Skeletal muscle satellite cell (primary cell): ENCODE measurements at regions not wholly inside any gene's neighbourhood (a gene's known extent, or its start where the extent isn't known, plus 50 kb on each side); places are given as distances from the start of the nearest gene placed in this dataset.

Source experiments
- H3K27me3 ChIP-seq: 2 replicates; pipeline ENCODE4 v1.7.0; 2013; ENCODE audit warnings: low read length; ENCODE audit not compliant: control insufficient read depth, insufficient read depth
- H3K36me3 ChIP-seq: 2 replicates; pipeline ENCODE4 v1.7.0; 2013; ENCODE audit warnings: mild to moderate bottlenecking, control low read depth, low read length; ENCODE audit not compliant: insufficient read depth
- H3K4me1 ChIP-seq: 2 replicates; pipeline ENCODE4 v1.7.0; 2013; ENCODE audit warnings: low read length; ENCODE audit not compliant: control insufficient read depth, insufficient read depth
- H3K4me2 ChIP-seq: 2 replicates; pipeline ENCODE4 v1.7.0; 2013; ENCODE audit warnings: mild to moderate bottlenecking, low read length
- H3K4me3 ChIP-seq: 2 replicates; pipeline ENCODE4 v1.7.0; 2013; ENCODE audit warnings: low read length
- H3K9ac ChIP-seq: 2 replicates; pipeline ENCODE4 v1.7.0; 2013; ENCODE audit warnings: mild to moderate bottlenecking, low read depth, low read length, moderate library complexity
- H3K9me3 ChIP-seq: replicated peaks from 2 replicates; pipeline ENCODE4 v1.7.0; 2013; ENCODE audit warnings: mild to moderate bottlenecking, control low read depth, low read length

DNA sequence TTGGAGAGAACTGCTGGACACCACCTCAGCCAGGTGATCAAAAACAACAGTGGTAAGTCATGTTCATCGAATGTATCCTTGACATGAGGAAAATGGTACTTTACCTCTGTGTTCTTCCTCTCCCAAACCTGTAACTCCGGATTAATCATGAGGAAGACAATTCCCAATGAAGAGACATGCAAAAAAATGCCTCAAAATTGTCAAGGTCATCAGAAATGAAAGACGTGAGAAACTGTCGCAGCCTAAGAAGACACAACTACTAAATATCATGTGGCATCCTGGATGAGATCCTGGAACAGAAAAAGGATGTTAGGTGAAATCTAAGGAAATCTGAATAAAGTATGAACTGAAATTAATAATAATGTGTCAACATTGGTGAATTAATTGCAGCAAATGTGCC lies 178.4 kb downstream of the LACC1 start:
- H3K36me3 ChIP-seq: no peaks in the 10 kb centered on the region
- no peaks in the 10 kb centered on the region for H3K9me3 ChIP-seq
- H3K9ac ChIP-seq: no peak overlapping the region
- no peak overlapping the region for H3K4me3 ChIP-seq
- H3K27me3 ChIP-seq: peaks cover 15% of the 10 kb centered on the region
- no peak overlapping the region for H3K4me2 ChIP-seq
- no peaks in the 10 kb centered on the region for H3K4me1 ChIP-seq

DNA sequence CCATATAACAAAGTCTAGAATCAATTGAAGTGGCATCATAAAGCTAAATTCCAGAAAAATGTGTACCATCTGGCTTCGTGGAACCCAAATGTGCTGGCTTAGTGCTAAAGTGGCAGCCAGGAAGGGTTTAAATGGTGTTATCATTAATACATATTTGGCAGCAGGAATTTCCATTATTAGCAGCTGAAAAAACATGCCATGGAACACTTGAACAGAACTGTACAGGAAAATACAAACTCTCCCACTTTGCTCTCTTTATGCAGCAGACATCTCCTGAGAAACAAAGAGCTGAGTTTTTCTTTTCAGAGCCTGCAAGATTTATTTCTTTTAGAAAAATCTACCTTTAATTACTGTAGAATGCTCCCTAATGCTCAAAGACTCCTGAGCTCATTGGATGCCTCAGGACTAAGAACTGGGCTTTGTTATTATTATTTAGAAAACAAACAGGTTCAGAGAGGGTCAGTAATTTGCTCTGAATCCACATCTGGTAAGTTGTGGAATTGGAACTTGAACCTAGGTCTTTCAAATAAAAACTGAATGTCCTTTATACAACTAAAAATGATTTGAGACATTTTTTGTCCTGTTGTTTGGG lies 179.0 kb downstream of the LACC1 start:
- H3K9ac ChIP-seq: no peak overlapping the region
- no peak overlapping the region for H3K4me3 ChIP-seq
- no peaks in the 10 kb centered on the region for H3K36me3 ChIP-seq

GRCh38 chr13:44061876-44062275 lies 182.2 kb downstream of the LACC1 start:
- Histone ChIP-seq H3K4me1 (no peaks in the 10 kb centered on the region), H3K9ac (no peak overlapping the region), H3K36me3 (no peaks in the 10 kb centered on the region), H3K4me2 (no peak overlapping the region), H3K9me3 (no peaks in the 10 kb centered on the region), H3K27me3 (peaks cover 33% of the 10 kb centered on the region), H3K4me3 (no peak overlapping the region)

More for the DNA sequence above, 179.0 kb downstream of the LACC1 start:
- Histone ChIP-seq H3K9me3 (no peaks in the 10 kb centered on the region), H3K4me2 (no peak overlapping the region), H3K27me3 (peaks cover 15% of the 10 kb centered on the region), H3K4me1 (no peaks in the 10 kb centered on the region)

- Histone ChIP-seq H3K4me2 (no peak overlapping the region), H3K9me3 (no peaks in the 10 kb centered on the region), H3K4me1 (peaks cover 3% of the 10 kb centered on the region), H3K36me3 (no peaks in the 10 kb centered on the region), H3K4me3 (no peak overlapping the region), H3K27me3 (peaks cover 27% of the 10 kb centered on the region), H3K9ac (no peak overlapping the region)
Observed at GRCh38 chr13:44063467-44063866, 183.8 kb downstream of the LACC1 start.

GRCh38 chr13:44063881-44064280 lies 184.2 kb downstream of the LACC1 start:
- H3K4me1 ChIP-seq: peaks cover 6% of the 10 kb centered on the region
- H3K4me2 ChIP-seq: no peak overlapping the region
- H3K27me3 ChIP-seq: peaks cover 27% of the 10 kb centered on the region

GRCh38 chr13:44064357-44064756 lies 184.7 kb downstream of the LACC1 start:
- Histone ChIP-seq H3K4me1 (peaks cover 9% of the 10 kb centered on the region), H3K27me3 (peaks cover 22% of the 10 kb centered on the region), H3K36me3 (no peaks in the 10 kb centered on the region), H3K9me3 (no peaks in the 10 kb centered on the region), H3K9ac (no peak overlapping the region), H3K4me3 (no peak overlapping the region), H3K4me2 (no peak overlapping the region)

More at GRCh38 chr13:44063881-44064280, 184.2 kb downstream of the LACC1 start:
- H3K9ac ChIP-seq: no peak overlapping the region
- no peak overlapping the region for H3K4me3 ChIP-seq
- no peaks in the 10 kb centered on the region for H3K9me3 ChIP-seq
- no peaks in the 10 kb centered on the region for H3K36me3 ChIP-seq

GRCh38 chr13:44068169-44068568 lies 188.5 kb downstream of the LACC1 start:
- H3K4me3 ChIP-seq: no peak overlapping the region
- no peaks in the 10 kb centered on the region for H3K9me3 ChIP-seq
- no peak overlapping the region for H3K9ac ChIP-seq
- H3K36me3 ChIP-seq: no peaks in the 10 kb centered on the region
- H3K27me3 ChIP-seq: peaks cover 18% of the 10 kb centered on the region
- peak overlapping the region; percentile 11 for H3K4me2 ChIP-seq
- peaks cover 9% of the 10 kb centered on the region for H3K4me1 ChIP-seq

DNA sequence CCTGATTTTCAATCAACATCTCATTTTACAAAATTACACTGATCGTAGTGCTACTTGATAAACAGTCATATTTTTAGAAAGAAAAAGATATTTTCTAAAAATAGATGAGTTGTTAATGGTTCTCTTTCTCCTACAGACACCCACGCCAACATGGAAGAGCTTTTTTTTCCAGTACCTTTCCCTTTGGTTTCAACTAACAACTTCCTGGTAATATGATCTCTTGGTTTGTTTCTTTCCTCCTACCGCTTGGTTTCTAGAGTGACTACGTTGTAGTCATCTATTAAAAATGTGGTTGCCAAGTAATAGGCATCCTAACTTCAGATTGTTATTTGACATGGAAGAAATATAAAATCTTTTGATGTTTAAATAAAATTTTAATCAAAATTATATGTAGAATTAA lies 189.0 kb downstream of the LACC1 start:
- peaks cover 18% of the 10 kb centered on the region for H3K27me3 ChIP-seq
- peak overlapping the region; percentile 11 for H3K4me2 ChIP-seq
- no peaks in the 10 kb centered on the region for H3K36me3 ChIP-seq
- no peaks in the 10 kb centered on the region for H3K9me3 ChIP-seq
- no peak overlapping the region for H3K9ac ChIP-seq
- H3K4me3 ChIP-seq: no peak overlapping the region
- peaks cover 9% of the 10 kb centered on the region for H3K4me1 ChIP-seq

DNA sequence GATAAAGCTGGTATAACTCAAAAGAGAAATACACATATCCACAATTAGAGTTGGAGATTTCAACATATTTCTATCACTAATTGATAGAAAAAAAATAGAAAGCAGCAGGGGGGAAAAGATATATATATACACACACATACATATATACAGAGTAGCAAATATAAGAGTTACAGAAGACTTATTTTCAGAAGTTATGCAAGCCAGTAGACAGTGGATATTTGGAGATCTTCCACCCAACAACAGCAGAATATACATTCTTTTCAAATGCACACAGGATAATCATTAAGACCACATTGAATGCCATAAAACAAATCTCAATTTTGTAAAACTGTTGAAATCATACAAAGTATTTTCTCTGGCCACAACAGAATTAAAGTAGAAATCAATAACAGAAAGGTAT lies 192.8 kb downstream of the LACC1 start:
- Histone ChIP-seq H3K9ac (no peak overlapping the region), H3K27me3 (peaks cover 5% of the 10 kb centered on the region), H3K36me3 (no peaks in the 10 kb centered on the region), H3K4me3 (no peak overlapping the region), H3K4me1 (peaks cover 9% of the 10 kb centered on the region), H3K4me2 (no peak overlapping the region), H3K9me3 (no peaks in the 10 kb centered on the region)

GRCh38 chr13:44074611-44075010 lies 194.9 kb downstream of the LACC1 start:
- Histone ChIP-seq H3K36me3 (no peaks in the 10 kb centered on the region), H3K4me3 (no peak overlapping the region), H3K9ac (no peak overlapping the region), H3K4me1 (no peaks in the 10 kb centered on the region), H3K4me2 (no peak overlapping the region), H3K27me3 (peaks cover 12% of the 10 kb centered on the region), H3K9me3 (no peaks in the 10 kb centered on the region)

DNA sequence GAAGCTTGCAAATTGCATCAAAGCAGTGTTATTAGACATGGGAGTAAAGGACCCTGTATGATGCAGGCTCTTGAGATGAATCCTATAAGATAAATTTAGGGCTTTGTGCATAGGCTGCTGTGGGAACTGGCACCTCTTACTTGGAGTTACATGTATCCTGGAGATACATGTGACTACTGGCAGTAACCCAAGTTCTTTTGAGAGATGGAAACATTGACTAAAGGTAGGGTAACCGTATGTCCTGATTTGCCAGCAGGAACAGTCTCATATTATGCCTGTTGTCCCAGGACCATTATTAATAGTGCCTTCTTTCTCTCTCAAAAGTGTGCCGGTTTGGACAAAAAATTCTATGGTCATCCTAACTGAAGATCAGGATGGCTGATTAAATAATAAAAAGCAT lies 195.4 kb downstream of the LACC1 start:
- Histone ChIP-seq H3K4me1 (no peaks in the 10 kb centered on the region), H3K4me2 (no peak overlapping the region), H3K36me3 (no peaks in the 10 kb centered on the region)

DNA sequence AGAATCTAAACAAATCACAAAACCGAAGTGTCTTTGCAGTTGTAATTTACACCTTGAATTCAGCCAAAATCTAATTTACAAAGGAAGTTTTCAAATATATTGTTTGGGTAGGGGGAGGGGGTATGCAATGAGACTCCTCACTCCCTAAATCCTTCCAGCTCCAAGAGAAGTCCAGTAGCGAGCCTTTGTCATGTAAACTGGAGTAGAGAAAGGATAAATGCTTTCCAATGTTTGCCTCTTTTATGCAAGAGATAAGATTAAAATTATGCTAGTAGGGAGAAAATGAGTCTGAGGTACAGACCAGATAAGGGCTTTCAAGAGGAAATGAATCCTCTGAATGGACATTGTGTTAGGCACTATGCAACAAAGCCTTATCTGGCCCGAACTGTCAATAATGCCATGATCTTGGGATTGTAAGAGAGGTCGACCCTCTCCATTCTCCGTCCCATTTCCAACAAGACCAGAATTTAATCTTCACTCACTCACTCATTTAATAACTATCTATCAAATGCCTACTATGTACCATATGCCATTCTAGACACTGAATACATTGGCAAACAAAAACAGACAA lies 199.2 kb downstream of the LACC1 start:
- Histone ChIP-seq H3K27me3 (peaks cover 20% of the 10 kb centered on the region), H3K9me3 (no peaks in the 10 kb centered on the region), H3K4me1 (no peaks in the 10 kb centered on the region), H3K36me3 (no peaks in the 10 kb centered on the region), H3K4me3 (no peak overlapping the region), H3K4me2 (no peak overlapping the region), H3K9ac (no peak overlapping the region)

More for the DNA sequence above, 195.4 kb downstream of the LACC1 start:
- Histone ChIP-seq H3K9ac (no peak overlapping the region), H3K9me3 (no peaks in the 10 kb centered on the region), H3K4me3 (no peak overlapping the region), H3K27me3 (peaks cover 16% of the 10 kb centered on the region)
